Loucy (cell line): ENCODE measurements at regions not wholly inside any gene's neighbourhood (a gene's known extent, or its start where the extent isn't known, plus 50 kb on each side); places are given as distances from the start of the nearest gene placed in this dataset.

Source experiments
- H2AFZ ChIP-seq: fragments of 200-600 bp; sonication (generic); 2 replicates; pipeline ENCODE4 v1.6.0; 2016; ENCODE audit warnings: antibody characterized with exemption, mild to moderate bottlenecking, low read length, moderate library complexity
- H3F3A ChIP-seq: fragments of 200-600 bp; 2 replicates; pipeline ENCODE4 v1.6.0; 2016; ENCODE audit warnings: antibody characterized with exemption, low read depth, mild to moderate bottlenecking
- H3K27me3 ChIP-seq: fragments of 200-600 bp; sonication (generic); 2 replicates; pipeline ENCODE4 v1.6.1; 2014; ENCODE audit warnings: low read length, mild to moderate bottlenecking; ENCODE audit not compliant: insufficient read depth, poor library complexity, severe bottlenecking
- H3K36me3 ChIP-seq: fragments of 200-600 bp; sonication (generic); 2 replicates; pipeline ENCODE4 v1.6.1; 2016; ENCODE audit warnings: low read length; ENCODE audit not compliant: insufficient read depth
- H3K4me1 ChIP-seq: fragments of 200-600 bp; sonication (generic); 2 replicates; pipeline ENCODE4 v1.5.1; 2014; ENCODE audit warnings: low read length, mild to moderate bottlenecking; ENCODE audit not compliant: insufficient read depth, poor library complexity, severe bottlenecking
- H3K4me2 ChIP-seq: fragments of 200-600 bp; sonication (generic); 2 replicates; pipeline ENCODE4 v1.6.0; 2014; ENCODE audit warnings: antibody characterized with exemption, low read length, low read depth, mild to moderate bottlenecking; ENCODE audit not compliant: poor library complexity, severe bottlenecking
- H3K4me3 ChIP-seq: fragments of 200-600 bp; sonication (generic); 2 replicates; pipeline ENCODE4 v1.5.1; 2014; ENCODE audit warnings: low read length, mild to moderate bottlenecking, mixed read lengths; ENCODE audit not compliant: poor library complexity, severe bottlenecking
- H3K79me2 ChIP-seq: fragments of 200-600 bp; sonication (generic); 2 replicates; pipeline ENCODE4 v1.6.1; 2014; ENCODE audit warnings: low read length; ENCODE audit not compliant: insufficient read depth
- H3K9ac ChIP-seq: fragments of 200-600 bp; sonication (generic); 2 replicates; pipeline ENCODE4 v1.6.0; 2014; ENCODE audit warnings: mild to moderate bottlenecking, low read depth, low read length, moderate library complexity; ENCODE audit not compliant: poor library complexity, severe bottlenecking
- H3K9me2 ChIP-seq: fragments of 200-600 bp; sonication (generic); replicated peaks from 2 replicates; pipeline ENCODE4 v1.6.1; 2016; ENCODE audit warnings: low read depth, low read length, mixed read lengths
- H3K9me3 ChIP-seq: fragments of 200-600 bp; sonication (generic); 2 replicates; pipeline ENCODE4 v1.6.1; 2014; ENCODE audit warnings: mild to moderate bottlenecking, antibody characterized with exemption, low read length, low read depth; ENCODE audit not compliant: insufficient read depth
- H4K20me1 ChIP-seq: fragments of 200-600 bp; sonication (generic); 2 replicates; pipeline ENCODE4 v1.6.0; 2014; ENCODE audit warnings: antibody characterized with exemption, low read length, mild to moderate bottlenecking; ENCODE audit not compliant: insufficient read depth, poor library complexity, severe bottlenecking
- EZH2phosphoT487 ChIP-seq: fragments of 200-600 bp; IDR thresholded peaks from 2 replicates; pipeline ENCODE4 v1.6.1; 2018; ENCODE audit warnings: antibody characterized with exemption, mild to moderate bottlenecking, moderate library complexity, borderline replicate concordance
- TF ChIP-seq, protein P1 (sequence below): fragments of 200-600 bp; sonication (generic); conservative IDR thresholded peaks from 2 replicates; pipeline ENCODE4 v1.5.1; 2014; ENCODE audit warnings: mild to moderate bottlenecking, antibody characterized with exemption, low read length

DNA sequence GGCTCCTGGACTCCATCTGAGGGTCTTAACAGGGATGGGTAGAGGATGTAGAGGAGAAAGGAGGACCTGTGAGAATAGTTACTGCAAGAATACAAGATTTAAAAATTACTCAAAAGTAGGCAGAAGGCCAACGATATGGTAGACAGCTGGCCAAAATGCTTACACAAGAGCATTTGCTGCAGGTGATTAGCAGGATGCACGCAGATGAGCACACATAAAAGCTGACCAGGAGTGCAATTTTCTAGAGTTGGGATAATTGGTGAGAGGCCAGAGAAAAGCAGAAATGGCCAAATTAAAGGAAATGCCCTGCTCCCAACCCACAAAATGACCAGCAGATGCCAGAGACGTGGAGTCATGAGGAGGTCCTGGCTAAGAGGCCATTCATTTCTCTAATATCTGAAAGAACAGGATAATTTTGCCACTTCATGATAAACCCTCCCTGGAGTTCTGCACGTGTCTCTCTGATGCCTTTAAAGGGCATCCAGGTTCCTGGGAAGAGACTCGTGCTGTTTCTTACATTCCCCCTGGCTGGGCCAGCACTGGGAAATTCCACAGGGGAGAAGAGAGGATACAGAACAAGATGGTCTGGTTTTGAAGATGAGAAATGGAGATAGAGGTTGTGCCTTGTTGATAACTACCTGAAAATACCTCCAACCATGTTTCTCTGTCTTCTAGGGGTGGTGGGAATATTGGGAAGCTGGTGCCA is 62.3 kb upstream of the KCNA3 start:
- TF ChIP-seq, protein P1, sequence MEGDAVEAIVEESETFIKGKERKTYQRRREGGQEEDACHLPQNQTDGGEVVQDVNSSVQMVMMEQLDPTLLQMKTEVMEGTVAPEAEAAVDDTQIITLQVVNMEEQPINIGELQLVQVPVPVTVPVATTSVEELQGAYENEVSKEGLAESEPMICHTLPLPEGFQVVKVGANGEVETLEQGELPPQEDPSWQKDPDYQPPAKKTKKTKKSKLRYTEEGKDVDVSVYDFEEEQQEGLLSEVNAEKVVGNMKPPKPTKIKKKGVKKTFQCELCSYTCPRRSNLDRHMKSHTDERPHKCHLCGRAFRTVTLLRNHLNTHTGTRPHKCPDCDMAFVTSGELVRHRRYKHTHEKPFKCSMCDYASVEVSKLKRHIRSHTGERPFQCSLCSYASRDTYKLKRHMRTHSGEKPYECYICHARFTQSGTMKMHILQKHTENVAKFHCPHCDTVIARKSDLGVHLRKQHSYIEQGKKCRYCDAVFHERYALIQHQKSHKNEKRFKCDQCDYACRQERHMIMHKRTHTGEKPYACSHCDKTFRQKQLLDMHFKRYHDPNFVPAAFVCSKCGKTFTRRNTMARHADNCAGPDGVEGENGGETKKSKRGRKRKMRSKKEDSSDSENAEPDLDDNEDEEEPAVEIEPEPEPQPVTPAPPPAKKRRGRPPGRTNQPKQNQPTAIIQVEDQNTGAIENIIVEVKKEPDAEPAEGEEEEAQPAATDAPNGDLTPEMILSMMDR, result no peak
- TF ChIP-seq EZH2phosphoT487, result no peak
- Histone ChIP-seq H3K27me3 (no peaks in the 10 kb centered on the region), H3K9ac (no peak overlapping the region), H3K4me1 (no peaks in the 10 kb centered on the region), H4K20me1 (no peaks in the 10 kb centered on the region), H3F3A (no peaks in the 10 kb centered on the region), H2AFZ (no peak overlapping the region), H3K9me3 (no peaks in the 10 kb centered on the region), H3K4me3 (no peak overlapping the region), H3K9me2 (no peaks in the 10 kb centered on the region), H3K4me2 (no peak overlapping the region), H3K36me3 (no peaks in the 10 kb centered on the region), H3K79me2 (no peaks in the 10 kb centered on the region)

DNA sequence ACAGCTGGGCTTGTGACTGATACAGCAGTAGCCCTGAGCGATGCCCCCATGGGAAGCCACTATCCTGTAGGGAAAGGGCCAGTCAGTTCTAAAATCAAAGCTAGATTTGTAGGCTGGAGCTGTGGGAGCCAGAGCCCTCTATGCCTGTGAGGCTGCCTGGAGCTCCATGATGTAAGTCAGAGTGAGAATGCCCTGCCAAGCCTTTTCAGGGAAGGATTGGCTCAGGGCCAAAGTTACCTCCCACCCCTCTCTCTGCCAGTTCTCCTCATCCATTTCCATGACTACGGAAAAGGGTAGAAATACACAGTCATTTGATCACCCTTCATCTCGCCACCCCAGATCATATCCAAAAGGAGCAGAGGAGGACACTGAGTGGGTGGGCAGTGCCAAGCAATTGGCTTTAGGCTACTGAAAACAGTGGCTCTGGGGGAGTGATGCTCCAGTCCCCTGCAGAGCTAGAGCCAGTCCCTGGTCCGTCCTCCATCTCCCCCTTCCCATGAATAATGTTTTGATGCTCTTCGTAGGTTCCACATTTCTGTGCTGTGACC is 59.5 kb upstream of the KCNA3 start:
- Histone ChIP-seq H3K9me3 (no peaks in the 10 kb centered on the region), H3K4me1 (no peaks in the 10 kb centered on the region), H3K4me3 (no peak overlapping the region), H3K4me2 (no peak overlapping the region), H3K9ac (no peak overlapping the region), H3F3A (no peaks in the 10 kb centered on the region), H3K36me3 (no peaks in the 10 kb centered on the region), H3K79me2 (no peaks in the 10 kb centered on the region), H2AFZ (no peak overlapping the region), H4K20me1 (no peaks in the 10 kb centered on the region), H3K27me3 (no peaks in the 10 kb centered on the region), H3K9me2 (no peaks in the 10 kb centered on the region)
- no peak for TF ChIP-seq EZH2phosphoT487
- TF ChIP-seq, protein P1, result no peak

DNA sequence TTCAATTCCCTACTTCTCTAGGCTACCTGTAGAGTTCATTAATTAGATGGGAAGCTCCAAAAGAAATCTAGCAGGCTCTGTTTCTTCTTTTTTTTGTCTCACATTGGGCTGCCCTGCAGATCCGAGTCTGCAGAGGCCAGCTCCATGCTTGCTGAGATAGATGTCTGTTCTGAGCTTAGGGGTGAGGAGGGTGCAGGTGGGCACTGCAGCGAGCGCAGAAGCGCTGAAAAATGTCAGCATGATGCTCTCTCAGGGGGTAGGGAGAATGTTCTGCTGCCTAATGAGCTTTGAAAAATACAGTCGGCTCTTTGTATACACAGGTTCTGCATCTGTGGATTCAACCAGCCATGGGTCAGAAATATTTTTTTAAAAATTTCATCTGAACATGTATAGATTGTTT is 56.8 kb upstream of the KCNA3 start:
- H3K9me2 ChIP-seq, result no peaks in the 10 kb centered on the region
- no peaks in the 10 kb centered on the region for H3K27me3 ChIP-seq
- no peak overlapping the region for H3K4me3 ChIP-seq
- H3K79me2 ChIP-seq, result no peaks in the 10 kb centered on the region
- no peaks in the 10 kb centered on the region for H4K20me1 ChIP-seq
- TF ChIP-seq, protein P1, result no peak
- TF ChIP-seq EZH2phosphoT487, result no peak
- H3K9ac ChIP-seq, result no peak overlapping the region
- H3F3A ChIP-seq, result no peaks in the 10 kb centered on the region
- no peaks in the 10 kb centered on the region for H3K36me3 ChIP-seq
- H3K9me3 ChIP-seq, result no peaks in the 10 kb centered on the region
- no peak overlapping the region for H2AFZ ChIP-seq
- peaks cover 8% of the 10 kb centered on the region for H3K4me1 ChIP-seq
- no peak overlapping the region for H3K4me2 ChIP-seq
